PC-9 (cell line): ENCODE measurements at regions not wholly inside any gene's neighbourhood (a gene's known extent, or its start where the extent isn't known, plus 50 kb on each side); places are given as distances from the start of the nearest gene placed in this dataset.

ENCODE experiments used
- BruUV-seq: library from RNA; stranded (reverse); fragments of 400-500 nt; replicated peaks from 2 replicates; lab custom pipeline; 2021; lab: Mats Ljungman, UMichigan
- CTCF ChIA-PET: fragments of 300-600 bp; sonication (Branson Sonifier 250); formaldehyde crosslinking; loops from one replicate; lab custom pipeline; 2022; ENCODE audit warnings: antibody characterized with exemption; lab: Charles Lee
- POLR2A ChIA-PET: fragments of 300-600 bp; sonication (Branson Sonifier 250); formaldehyde crosslinking; loops from one replicate; lab custom pipeline; 2022; ENCODE audit warnings: antibody characterized with exemption; ENCODE audit not compliant: unreplicated experiment; lab: Charles Lee
- DNase-seq, 2 experiments: peaks; one replicate each; pipeline versions ENCODE4 v3.0.0 to v3.0.0-alpha.2; 2015 to 2022; ENCODE audit warnings: mixed read lengths in 1 of 2
- H2AFZ ChIP-seq: fragments of 200-600 bp; sonication (generic); 2 replicates; pipeline ENCODE4 v1.8.1; 2017; ENCODE audit warnings: antibody characterized with exemption
- H3F3A ChIP-seq: fragments of 200-600 bp; sonication (generic); 2 replicates; pipeline ENCODE4 v1.8.1; 2017; ENCODE audit warnings: antibody characterized with exemption, mild to moderate bottlenecking, low read depth; ENCODE audit not compliant: insufficient read depth
- H3K27ac ChIP-seq: fragments of 200-600 bp; sonication (generic); 2 replicates; pipeline ENCODE4 v1.6.1; 2016; ENCODE audit warnings: mixed run types
- H3K27me3 ChIP-seq: fragments of 200-600 bp; sonication (generic); 2 replicates; pipeline ENCODE4 v1.6.1; 2016; ENCODE audit warnings: low read depth, mixed run types; ENCODE audit not compliant: insufficient read depth
- H3K36me3 ChIP-seq: fragments of 200-600 bp; sonication (generic); 2 replicates; pipeline ENCODE4 v1.6.1; 2016; ENCODE audit warnings: low read depth, mixed run types
- H3K4me1 ChIP-seq: fragments of 200-600 bp; sonication (generic); replicated peaks from 2 replicates; pipeline ENCODE4 v1.6.1; 2016; ENCODE audit warnings: mixed run types; ENCODE audit not compliant: insufficient read depth
- H3K4me2 ChIP-seq: fragments of 200-600 bp; sonication (generic); 2 replicates; pipeline ENCODE4 v1.6.1; 2017; ENCODE audit warnings: mixed run types
- H3K4me3 ChIP-seq: fragments of 200-600 bp; sonication (generic); 2 replicates; pipeline ENCODE4 v1.6.1; 2016; ENCODE audit warnings: mixed run types
- H3K79me2 ChIP-seq: fragments of 200-600 bp; sonication (generic); 2 replicates; pipeline ENCODE4 v1.6.1; 2017; ENCODE audit warnings: low read depth, mixed run types
- H3K9me2 ChIP-seq: fragments of 200-600 bp; sonication (generic); 2 replicates; pipeline ENCODE4 v1.8.1; 2017; ENCODE audit warnings: mild to moderate bottlenecking; ENCODE audit not compliant: insufficient read depth
- H3K9me3 ChIP-seq: fragments of 200-600 bp; sonication (generic); 2 replicates; pipeline ENCODE4 v1.8.1; 2016; ENCODE audit warnings: low read depth; ENCODE audit not compliant: insufficient read depth
- H4K20me1 ChIP-seq: fragments of 200-600 bp; sonication (generic); 2 replicates; pipeline ENCODE4 v1.8.1; 2017; ENCODE audit not compliant: insufficient read depth
- CTCF ChIP-seq: fragments of 200-600 bp; sonication (generic); conservative IDR thresholded peaks from 2 replicates; pipeline ENCODE4 v1.6.1; 2017; ENCODE audit warnings: mixed run types, antibody characterized with exemption, mild to moderate bottlenecking, moderate library complexity
- EZH2 ChIP-seq: fragments of 200-600 bp; sonication (generic); IDR thresholded peaks from 2 replicates; pipeline ENCODE4 v1.8.0; 2017; ENCODE audit warnings: antibody characterized with exemption, low read depth
- intact Hi-C: fragments of 100-400 bp; cut with micrococcal nuclease; formaldehyde crosslinking; loops from one replicate; pipeline ENCODE4 v1.10.0; 2022; ENCODE audit not compliant: unreplicated experiment

GRCh38 chr11:42169191-42169590 lies 709.7 kb upstream of the LRRC4C start:
- H3K27me3 ChIP-seq: no peaks in the 10 kb centered on the region
- no peaks in the 10 kb centered on the region for H3K36me3 ChIP-seq
- H3K9me3 ChIP-seq: no peaks in the 10 kb centered on the region
- ChIA-PET CTCF (no interaction called here), POLR2A (no interaction called here)
- no peak overlapping the region for H3K4me2 ChIP-seq
- no TSS peak for BruUV-seq
- H3K4me1 ChIP-seq: no peaks in the 10 kb centered on the region
- no peaks in the 10 kb centered on the region for H3F3A ChIP-seq
- no peak overlapping the region for H2AFZ ChIP-seq
- no peaks in the 10 kb centered on the region for H3K79me2 ChIP-seq
- TF ChIP-seq CTCF (no peak), EZH2 (no peak)
- peaks cover 7% of the 10 kb centered on the region; the same call in 1 of the 2 replicates for H3K9me2 ChIP-seq
- no peak overlapping the region for H3K4me3 ChIP-seq
- intact Hi-C loops: no loop called here
- H4K20me1 ChIP-seq: no peaks in the 10 kb centered on the region
- no peak overlapping the region for H3K27ac ChIP-seq
- DNase-seq: no peak

- no peaks in the 10 kb centered on the region for H3K36me3 ChIP-seq
- no peaks in the 10 kb centered on the region for H3K27me3 ChIP-seq
- H3K4me3 ChIP-seq: no peak overlapping the region
- DNase-seq: no peak
- H3K9me3 ChIP-seq: no peaks in the 10 kb centered on the region
- H3K4me2 ChIP-seq: no peak overlapping the region
- no TSS peak for BruUV-seq
- no peak overlapping the region for H3K27ac ChIP-seq
- H4K20me1 ChIP-seq: no peaks in the 10 kb centered on the region
- no peaks in the 10 kb centered on the region for H3K4me1 ChIP-seq
- intact Hi-C loops: no loop called here
- peaks cover 7% of the 10 kb centered on the region; the same call in 1 of the 2 replicates for H3K9me2 ChIP-seq
- H3K79me2 ChIP-seq: no peaks in the 10 kb centered on the region
- CTCF ChIA-PET: no interaction called here
- POLR2A ChIA-PET: no interaction called here
- H2AFZ ChIP-seq: no peak overlapping the region
- TF ChIP-seq EZH2 (no peak), CTCF (no peak)
- no peaks in the 10 kb centered on the region for H3F3A ChIP-seq
These were observed 711.1 kb upstream of the LRRC4C start for GRCh38 chr11:42170601-42171000.

- H3K36me3 ChIP-seq: no peaks in the 10 kb centered on the region
- no peak overlapping the region for H3K4me2 ChIP-seq
- no peaks in the 10 kb centered on the region for H4K20me1 ChIP-seq
- no peaks in the 10 kb centered on the region for H3K9me3 ChIP-seq
- ChIA-PET POLR2A (no interaction called here), CTCF (no interaction called here)
- intact Hi-C loops: no loop called here
- H3K27me3 ChIP-seq: no peaks in the 10 kb centered on the region
- TF ChIP-seq CTCF: no peak
- no peak for TF ChIP-seq EZH2
- H3K4me3 ChIP-seq: no peak overlapping the region
- H3K79me2 ChIP-seq: no peaks in the 10 kb centered on the region
- H3K27ac ChIP-seq: no peak overlapping the region
- peaks cover 7% of the 10 kb centered on the region; the same call in 1 of the 2 replicates for H3K9me2 ChIP-seq
- DNase-seq: no peak
- H2AFZ ChIP-seq: no peak overlapping the region
- no TSS peak for BruUV-seq
- no peaks in the 10 kb centered on the region for H3K4me1 ChIP-seq
- no peaks in the 10 kb centered on the region for H3F3A ChIP-seq
These were observed 711.6 kb upstream of the LRRC4C start for GRCh38 chr11:42171046-42171445.
